Muscle of arm (tissue), 1 donor: ENCODE measurements at regions not wholly inside any gene's neighbourhood (a gene's known extent, or its start where the extent isn't known, plus 50 kb on each side); places are given as distances from the start of the nearest gene placed in this dataset.

Source experiments
- DNase-seq: peaks from one replicate; pipeline ENCODE4 v3.0.0-alpha.2; 2013

- no peak for DNase-seq
Observed at GRCh38 chr2:220051716-220052115, 424.3 kb downstream of the SLC4A3 start.

- no peak for DNase-seq
Observed at GRCh38 chr2:220053919-220054318, 426.5 kb downstream of the SLC4A3 start.

- DNase-seq = no peak
Observed at GRCh38 chr2:220057391-220057790, 430.0 kb downstream of the SLC4A3 start.

GRCh38 chr2:220057916-220058315 is 430.5 kb downstream of the SLC4A3 start:
- DNase-seq = no peak

GRCh38 chr2:220064111-220065030 is 436.9 kb downstream of the SLC4A3 start:
- DNase-seq = no peak

- DNase-seq = no peak
Observed at GRCh38 chr2:220065581-220065980, 438.2 kb downstream of the SLC4A3 start.

- peak; percentile 19 for DNase-seq
Observed at GRCh38 chr2:220068846-220069245, 441.4 kb downstream of the SLC4A3 start.

- no peak for DNase-seq
Observed at GRCh38 chr2:220070349-220070748, 442.9 kb downstream of the SLC4A3 start.

GRCh38 chr2:220071696-220072095 is 444.3 kb downstream of the SLC4A3 start:
- no peak for DNase-seq

GRCh38 chr2:220072669-220073220 is 445.3 kb downstream of the SLC4A3 start:
- no peak for DNase-seq

GRCh38 chr2:220075835-220076234 is 448.4 kb downstream of the SLC4A3 start:
- no peak for DNase-seq

GRCh38 chr2:220076734-220077133 is 449.3 kb downstream of the SLC4A3 start:
- DNase-seq = no peak

- DNase-seq = peak; percentile 76
Observed at GRCh38 chr2:220077488-220077887, 450.1 kb downstream of the SLC4A3 start.

- DNase-seq = peak; percentile 77
Observed at GRCh38 chr2:220078439-220078838, 451.0 kb downstream of the SLC4A3 start.

- no peak for DNase-seq
Observed at GRCh38 chr2:220079595-220079994, 452.2 kb downstream of the SLC4A3 start.

GRCh38 chr2:220081171-220081570 is 453.7 kb downstream of the SLC4A3 start:
- no peak for DNase-seq

- no peak for DNase-seq
Observed at GRCh38 chr2:220090050-220090449, 462.6 kb downstream of the SLC4A3 start.

- DNase-seq = no peak
Observed at GRCh38 chr2:220096406-220096805, 469.0 kb downstream of the SLC4A3 start.

GRCh38 chr2:220101980-220102379 is 474.6 kb downstream of the SLC4A3 start:
- peak; percentile 34 for DNase-seq

GRCh38 chr2:220103596-220103995 is 476.2 kb downstream of the SLC4A3 start:
- DNase-seq = no peak

- no peak for DNase-seq
Observed at GRCh38 chr2:220104871-220105351, 477.5 kb downstream of the SLC4A3 start.

GRCh38 chr2:220106065-220106464 is 478.6 kb downstream of the SLC4A3 start:
- DNase-seq = no peak

- DNase-seq = no peak
Observed at GRCh38 chr2:220107380-220107791, 480.0 kb downstream of the SLC4A3 start.
